Heart right ventricle (tissue), 16 donors: ENCODE measurements at regions not wholly inside any gene's neighbourhood (a gene's known extent, or its start where the extent isn't known, plus 50 kb on each side); places are given as distances from the start of the nearest gene placed in this dataset.
"Not testable (repeated sequence)": the region's sequence is repeated elsewhere in the genome, so short reads cannot be mapped to it uniquely, and the experiment has no call there.

Experiments
- ATAC-seq, 8 donors: fragments of 200-7000 bp; cut with Tn5 transposase; one replicate each; pipeline ENCODE4 v1.9.1; 2020; ENCODE audit warnings: mild to moderate bottlenecking in 8 of 8, moderate library complexity in 8 of 8, moderate number of reproducible peaks in 1 of 8
- DNase-seq, 2 donors: peaks; one replicate each; pipeline ENCODE4 v3.0.0-alpha.2; 2020
- H3K27ac ChIP-seq, 10 donors: fragments of 200-600 bp; sonication (generic) in 2 of 10; one replicate each; pipeline versions ENCODE4 v1.5.0 to v1.8.0; 2020 to 2022; ENCODE audit warnings: mild to moderate bottlenecking in 3 of 10
- H3K27me3 ChIP-seq, 7 donors: fragments of 200-600 bp; one replicate each; pipeline ENCODE4 v1.8.0; 2021 to 2022; ENCODE audit warnings: mild to moderate bottlenecking in 2 of 7
- H3K36me3 ChIP-seq, 9 donors: fragments of 200-600 bp; sonication (generic) in 1 of 9; one replicate each; pipeline versions ENCODE4 v1.5.0 to v1.8.0; 2020 to 2022; ENCODE audit warnings: mild to moderate bottlenecking in 2 of 9
- H3K4me1 ChIP-seq, 9 donors: fragments of 200-600 bp; sonication (generic) in 1 of 9; one replicate each; pipeline versions ENCODE4 v1.5.0 to v1.8.0; 2020 to 2022; ENCODE audit warnings: mild to moderate bottlenecking in 4 of 9
- H3K4me3 ChIP-seq, 10 donors: fragments of 200-600 bp; sonication (generic) in 2 of 10; one replicate each; pipeline versions ENCODE4 v1.5.0 to v1.8.0; 2020 to 2022; ENCODE audit warnings: mild to moderate bottlenecking in 7 of 10, moderate library complexity in 2 of 10
- H3K9me3 ChIP-seq, 11 donors: fragments of 200-600 bp in 10 of 11; sonication (generic) in 2 of 11; one replicate each; pipeline versions ENCODE4 v1.5.0 to v1.8.0; 2013 to 2022; ENCODE audit warnings: mild to moderate bottlenecking in 2 of 11, control low read depth in 1 of 11, moderate library complexity in 1 of 11
- WGBS, 2 donors: extraction: QIAGEN DNeasy Blood & Tissue Kit; methylation state at CpG; one replicate each; pipeline ENCODE4 v1.1.7; 2013; ENCODE audit warnings: inconsistent platforms in 1 of 2; 5-methylcytosine and 5-hydroxymethylcytosine counted together
- intact Hi-C, 10 donors: fragments of 100-400 bp; cut with DNase I; formaldehyde crosslinking; loops; one replicate each; pipeline versions ENCODE4 v1.11.1 to v1.14.2; 2022
- TF ChIP-seq, protein P1 (sequence below), 9 donors: fragments of 200-600 bp; sonication (generic) in 2 of 9; IDR thresholded peaks; one replicate each; pipeline versions ENCODE4 v1.5.0 to v1.8.0; 2021 to 2022; ENCODE audit warnings: antibody characterized with exemption in 9 of 9, mild to moderate bottlenecking in 5 of 9, moderate library complexity in 1 of 9
- donor health status: Arrhythmogenic right ventricular cardiomyopathy.
- donor health status: ischemic (EF 13 %, LVEDD 7.1; RV severe dilation, severe dysfunction).
- donor health status: healthy with polysubstance abuse.
- donor health status: DM: no; HTN: yes; CAD: no.
- donor health status: DM: no; HTN: no; CAD: no.
- donor health status: ischemic (EF 25% LVEDD 6.9; RV normal size, moderate dysfunction).
- donor health status: ischemic (EF 25% LVEDD 5.7; RV mildly dilated, moderate dysfunction).
- donor health status: healthy.
- donor health status: DM: yes; HTN: yes; CAD: no.
- donor health status: Ischemic cardiomyopathy.
- donor health status: ischemic (EF 35%, LVEDD 5.7; RV mildly dilated, moderate dysfunction).
- donor health status: nonischemic (EF 11% LVEDD 7.7; RV severe dilation, severe dysfunction).
- donor health status: DM: yes; HTN: yes; CAD: no.
- donor health status: PGD.
- donor health status: ischemic (EF 29% LVEDD 5.4; RV normal size, mild dysfunction).
- donor health status: nonischemic (EF 23%, LVEDD 6.1; RV moderate dilation, normal function).

DNA sequence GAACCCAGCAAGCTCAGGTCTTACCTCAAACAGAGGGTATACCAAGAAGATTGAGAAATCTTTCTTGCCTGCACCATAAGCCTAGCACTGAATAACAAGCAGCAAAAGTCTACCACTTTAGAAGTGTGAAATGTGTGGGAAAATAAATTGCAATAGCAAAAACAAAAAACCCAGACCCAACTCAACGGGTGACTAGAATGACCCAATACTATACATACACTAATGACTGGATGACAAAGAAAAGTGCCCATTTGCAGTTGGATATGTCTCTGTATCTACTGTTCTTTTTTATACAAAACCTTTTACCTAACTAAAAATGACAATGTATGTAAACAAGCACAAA is 950.6 kb downstream of the TRIB2 start:
- Histone ChIP-seq H3K36me3 (no peaks in the 10 kb centered on the region), H3K4me1 (no peaks in the 10 kb centered on the region), H3K27me3 (no peaks in the 10 kb centered on the region), H3K27ac (no peak overlapping the region), H3K9me3 (peaks cover 0 to 12% (median 0%) of the 10 kb centered on the region in 11 donors), H3K4me3 (no peak overlapping the region)
- intact Hi-C loops: no loop called here
- TF ChIP-seq, protein P1, sequence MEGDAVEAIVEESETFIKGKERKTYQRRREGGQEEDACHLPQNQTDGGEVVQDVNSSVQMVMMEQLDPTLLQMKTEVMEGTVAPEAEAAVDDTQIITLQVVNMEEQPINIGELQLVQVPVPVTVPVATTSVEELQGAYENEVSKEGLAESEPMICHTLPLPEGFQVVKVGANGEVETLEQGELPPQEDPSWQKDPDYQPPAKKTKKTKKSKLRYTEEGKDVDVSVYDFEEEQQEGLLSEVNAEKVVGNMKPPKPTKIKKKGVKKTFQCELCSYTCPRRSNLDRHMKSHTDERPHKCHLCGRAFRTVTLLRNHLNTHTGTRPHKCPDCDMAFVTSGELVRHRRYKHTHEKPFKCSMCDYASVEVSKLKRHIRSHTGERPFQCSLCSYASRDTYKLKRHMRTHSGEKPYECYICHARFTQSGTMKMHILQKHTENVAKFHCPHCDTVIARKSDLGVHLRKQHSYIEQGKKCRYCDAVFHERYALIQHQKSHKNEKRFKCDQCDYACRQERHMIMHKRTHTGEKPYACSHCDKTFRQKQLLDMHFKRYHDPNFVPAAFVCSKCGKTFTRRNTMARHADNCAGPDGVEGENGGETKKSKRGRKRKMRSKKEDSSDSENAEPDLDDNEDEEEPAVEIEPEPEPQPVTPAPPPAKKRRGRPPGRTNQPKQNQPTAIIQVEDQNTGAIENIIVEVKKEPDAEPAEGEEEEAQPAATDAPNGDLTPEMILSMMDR (IDR thresholded peaks at IDR 0.05): no peak
- ATAC-seq (no peak), DNase-seq (no peak)
- 81 to 89% methylated on average over 1 of the region's 1 CpG for WGBS, 2 donors

DNA sequence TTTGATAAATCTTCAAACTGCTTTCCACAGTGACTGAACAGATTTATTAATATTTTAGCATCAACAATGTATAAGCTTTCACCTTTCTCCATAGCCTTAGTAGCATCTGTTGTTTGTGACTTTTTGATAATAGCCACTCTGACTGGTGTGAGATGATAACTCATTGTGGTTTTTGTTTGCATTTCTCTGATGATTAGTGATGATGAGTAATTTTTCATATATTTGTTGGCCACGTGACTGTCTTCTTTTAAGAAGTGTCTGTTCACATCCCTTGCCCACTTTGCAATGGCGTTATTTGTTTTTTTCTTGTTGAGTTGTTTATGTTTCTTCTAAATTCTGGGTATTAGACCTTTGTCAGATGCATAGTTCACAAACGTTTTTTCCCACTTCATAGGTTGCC is 952.9 kb downstream of the TRIB2 start:
- no peaks in the 10 kb centered on the region for H3K36me3 ChIP-seq
- intact Hi-C loops: no loop called here
- no peak overlapping the region for H3K4me3 ChIP-seq
- ATAC-seq (no peak), DNase-seq (no peak)
- H3K27me3 ChIP-seq: no peaks in the 10 kb centered on the region
- H3K27ac ChIP-seq: no peak overlapping the region
- TF ChIP-seq, protein P1 (IDR thresholded peaks at IDR 0.05): no peak
- WGBS, 2 donors: 38 to 41% methylated on average over 3 of the region's 3 CpGs
- H3K4me1 ChIP-seq: no peaks in the 10 kb centered on the region
- H3K9me3 ChIP-seq: peaks cover 0 to 15% (median 0%) of the 10 kb centered on the region in 11 donors

DNA sequence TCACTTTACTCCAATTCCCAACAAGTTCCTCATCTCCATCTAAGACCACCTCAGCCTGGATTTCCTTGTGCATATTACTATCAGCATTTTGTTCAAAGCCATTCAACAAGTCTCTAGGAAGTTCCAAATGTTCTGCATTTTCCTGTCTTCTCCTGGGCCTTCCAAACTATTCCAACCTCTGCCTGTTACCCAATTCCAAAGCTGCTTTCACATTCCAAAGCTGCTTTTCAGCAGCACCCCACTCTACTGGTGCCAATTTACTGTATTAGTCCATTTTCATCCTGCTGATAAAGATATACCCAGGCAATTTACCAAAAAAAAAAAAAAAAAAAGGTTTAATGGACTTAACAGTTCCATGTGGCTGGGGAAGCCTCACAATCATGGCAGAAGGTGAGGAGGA is 957.1 kb downstream of the TRIB2 start:
- DNase-seq, intact Hi-C loops, ATAC-seq, H3K36me3 ChIP-seq, H3K4me3 ChIP-seq, H3K9me3 ChIP-seq, H3K27me3 ChIP-seq, H3K4me1 ChIP-seq, H3K27ac ChIP-seq: not testable (repeated sequence)

DNA sequence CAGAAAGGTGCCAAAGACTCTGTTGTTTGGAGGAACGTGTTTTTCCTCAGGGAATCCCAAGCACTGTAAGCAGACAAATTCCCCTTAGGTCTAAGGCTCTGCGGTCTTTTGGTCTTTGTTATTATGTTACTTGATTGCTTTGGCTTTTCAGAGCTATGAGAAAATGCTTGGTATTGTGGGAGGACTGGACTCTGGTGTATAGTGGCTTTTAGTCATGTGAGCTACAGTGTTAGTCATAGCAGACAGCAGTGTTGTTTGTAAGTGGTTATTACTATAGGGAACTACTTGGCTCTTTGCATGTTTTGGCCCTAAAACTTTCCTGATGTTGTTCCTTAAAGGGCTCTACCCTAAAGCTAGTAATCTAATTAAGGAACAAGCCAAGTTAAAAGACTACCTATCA is 956.2 kb upstream of the LRATD1 start:
- Histone ChIP-seq H3K9me3 (peaks cover 0 to 5% (median 0%) of the 10 kb centered on the region in 11 donors), H3K36me3 (no peaks in the 10 kb centered on the region), H3K27ac (no peak overlapping the region), H3K4me1 (no peaks in the 10 kb centered on the region), H3K4me3 (no peak overlapping the region), H3K27me3 (no peaks in the 10 kb centered on the region)
- 64 to 68% methylated on average over 2 of the region's 2 CpGs for WGBS, 2 donors
- ATAC-seq (no peak), DNase-seq (no peak)
- intact Hi-C loops: no loop called here
- TF ChIP-seq, protein P1 (IDR thresholded peaks at IDR 0.05): no peak

DNA sequence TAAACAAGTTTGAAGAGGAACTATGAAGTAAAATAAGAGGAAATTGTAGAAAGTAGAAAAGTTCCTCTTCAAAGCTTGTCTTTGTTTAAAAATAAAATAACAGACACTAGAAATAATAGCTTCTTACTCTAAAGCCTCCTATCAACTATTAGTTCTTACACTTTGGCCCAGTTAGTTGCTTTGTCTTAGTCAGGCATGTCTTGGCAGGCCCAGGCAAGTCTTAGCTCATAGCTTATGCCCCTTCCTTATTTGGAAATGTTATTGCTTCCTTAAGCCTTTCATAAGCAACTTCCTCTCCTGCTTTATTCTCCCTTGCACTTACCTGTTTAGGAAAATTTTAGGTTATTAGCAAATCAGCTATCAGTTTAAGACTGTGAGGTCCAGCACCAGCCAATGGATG is 950.6 kb upstream of the LRATD1 start:
- no peak for DNase-seq
- no peak for ATAC-seq
- intact Hi-C loops: no loop called here
- Histone ChIP-seq H3K4me1 (no peaks in the 10 kb centered on the region), H3K36me3 (no peaks in the 10 kb centered on the region), H3K4me3 (no peak overlapping the region), H3K9me3 (peaks cover 0 to 44% (median 7%) of the 10 kb centered on the region in 11 donors), H3K27ac (no peak overlapping the region), H3K27me3 (no peaks in the 10 kb centered on the region)
- TF ChIP-seq, protein P1 (IDR thresholded peaks at IDR 0.05): no peak
